HEK293T (cell line): ENCODE measurements at regions not wholly inside any gene's neighbourhood (a gene's known extent, or its start where the extent isn't known, plus 50 kb on each side); places are given as distances from the start of the nearest gene placed in this dataset.

ENCODE experiments used
- BHLHE40 ChIP-seq: fragments of 450-650 bp; IDR thresholded peaks from 2 replicates; pipeline ENCODE4 v1.6.1; 2016; ENCODE audit warnings: mild to moderate bottlenecking, moderate library complexity, borderline replicate concordance
- CTBP1 ChIP-seq: fragments of 450-650 bp; IDR thresholded peaks from 2 replicates; pipeline ENCODE4 v1.6.1; 2016; ENCODE audit warnings: borderline replicate concordance
- FOXA1 ChIP-seq: fragments of 450-650 bp; IDR thresholded peaks from 2 replicates; pipeline ENCODE4 v1.6.1; 2016; ENCODE audit warnings: mild to moderate bottlenecking
- FOXK2 ChIP-seq: fragments of 450-650 bp; IDR thresholded peaks from 2 replicates; pipeline ENCODE4 v1.6.1; 2016; ENCODE audit warnings: mild to moderate bottlenecking
- FOXM1 ChIP-seq: fragments of 450-650 bp; IDR thresholded peaks from 2 replicates; pipeline ENCODE4 v1.6.1; 2017; ENCODE audit warnings: mild to moderate bottlenecking, borderline replicate concordance
- HDGF ChIP-seq: fragments of 450-650 bp; IDR thresholded peaks from 2 replicates; pipeline ENCODE4 v1.6.1; 2017; ENCODE audit warnings: antibody characterized with exemption, borderline replicate concordance
- LEF1 ChIP-seq: fragments of 450-650 bp; IDR thresholded peaks from 2 replicates; pipeline ENCODE4 v1.6.1; 2017; ENCODE audit warnings: mild to moderate bottlenecking, borderline replicate concordance
- NFRKB ChIP-seq: fragments of 450-650 bp; IDR thresholded peaks from 2 replicates; pipeline ENCODE4 v1.6.1; 2016; ENCODE audit warnings: mild to moderate bottlenecking, moderate library complexity
- SP1 ChIP-seq: fragments of 450-650 bp; IDR thresholded peaks from 2 replicates; pipeline ENCODE4 v1.6.1; 2017
- SUZ12 ChIP-seq: fragments of 450-650 bp; IDR thresholded peaks from 2 replicates; pipeline ENCODE4 v1.6.1; 2016; ENCODE audit warnings: mild to moderate bottlenecking
- TARDBP ChIP-seq: fragments of 450-650 bp; IDR thresholded peaks from 2 replicates; pipeline ENCODE4 v1.6.1; 2016
- ZNF384 ChIP-seq: fragments of 450-650 bp; IDR thresholded peaks from 2 replicates; pipeline ENCODE4 v1.6.1; 2016
- TF ChIP-seq, protein P1 (sequence below): fragments of 450-650 bp; IDR thresholded peaks from 2 replicates; pipeline ENCODE4 v1.6.1; 2016

- TF ChIP-seq CTBP1 (no peak), SUZ12 (no peak), LEF1 (no peak), FOXA1 (no peak), NFRKB (no peak), FOXK2 (no peak), SP1 (no peak), BHLHE40 (no peak), HDGF (no peak), TARDBP (no peak), FOXM1 (no peak), ZNF384 (no peak)
- TF ChIP-seq, protein P1, sequence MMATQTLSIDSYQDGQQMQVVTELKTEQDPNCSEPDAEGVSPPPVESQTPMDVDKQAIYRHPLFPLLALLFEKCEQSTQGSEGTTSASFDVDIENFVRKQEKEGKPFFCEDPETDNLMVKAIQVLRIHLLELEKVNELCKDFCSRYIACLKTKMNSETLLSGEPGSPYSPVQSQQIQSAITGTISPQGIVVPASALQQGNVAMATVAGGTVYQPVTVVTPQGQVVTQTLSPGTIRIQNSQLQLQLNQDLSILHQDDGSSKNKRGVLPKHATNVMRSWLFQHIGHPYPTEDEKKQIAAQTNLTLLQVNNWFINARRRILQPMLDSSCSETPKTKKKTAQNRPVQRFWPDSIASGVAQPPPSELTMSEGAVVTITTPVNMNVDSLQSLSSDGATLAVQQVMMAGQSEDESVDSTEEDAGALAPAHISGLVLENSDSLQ, result no peak
These were observed 92.9 kb upstream of the MSX1 start for GRCh38 chr4:4766564-4766963.
